IMR-90 (cell line): ENCODE measurements at regions not wholly inside any gene's neighbourhood (a gene's known extent, or its start where the extent isn't known, plus 50 kb on each side); places are given as distances from the start of the nearest gene placed in this dataset.

Source experiments
- MAZ ChIP-seq: IDR thresholded peaks from 2 replicates; pipeline ENCODE4 v1.6.1; 2012; ENCODE audit warnings: low read depth, mild to moderate bottlenecking, low read length, improper control_type of control experiment, moderate library complexity, borderline replicate concordance
- NFE2L2 ChIP-seq: fragments of 150-350 bp; IDR thresholded peaks from 2 replicates; pipeline ENCODE4 v1.6.1; 2016; ENCODE audit warnings: low read depth, mild to moderate bottlenecking, low read length
- POLR2A ChIP-seq: IDR thresholded peaks from 2 replicates; pipeline ENCODE4 v1.6.1; 2012; ENCODE audit warnings: mild to moderate bottlenecking, low read depth, low read length
- SMC3 ChIP-seq: fragments of 150-350 bp; IDR thresholded peaks from 2 replicates; pipeline ENCODE4 v1.6.1; 2016; ENCODE audit warnings: low read depth, mild to moderate bottlenecking, antibody characterized with exemption, low read length, moderate library complexity
- TF ChIP-seq, protein P1 (sequence below): conservative IDR thresholded peaks from 2 replicates; pipeline ENCODE4 v1.5.1; 2012; ENCODE audit warnings: mild to moderate bottlenecking, low read depth, low read length, improper control_type of control experiment

DNA sequence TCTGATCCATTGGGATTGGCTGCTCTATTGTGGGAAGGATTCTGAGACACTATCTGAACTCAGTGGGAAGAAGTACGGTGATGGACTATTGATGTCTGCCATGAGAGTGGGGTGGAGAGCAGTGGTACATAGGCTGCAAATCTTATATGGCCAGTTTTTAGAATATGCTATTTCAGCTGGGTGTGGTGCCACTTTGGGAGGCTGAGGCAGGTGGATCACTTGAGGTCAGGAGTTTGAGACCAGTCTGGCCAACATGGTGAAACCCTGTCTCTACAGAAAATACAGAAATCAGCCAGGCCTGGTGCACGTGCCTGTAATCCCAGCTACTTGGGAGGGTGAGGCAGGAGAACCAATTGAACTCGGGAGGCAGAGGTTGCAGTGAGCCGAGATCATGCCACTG lies 505.9 kb downstream of the MED13L start:
- TF ChIP-seq, protein P1, sequence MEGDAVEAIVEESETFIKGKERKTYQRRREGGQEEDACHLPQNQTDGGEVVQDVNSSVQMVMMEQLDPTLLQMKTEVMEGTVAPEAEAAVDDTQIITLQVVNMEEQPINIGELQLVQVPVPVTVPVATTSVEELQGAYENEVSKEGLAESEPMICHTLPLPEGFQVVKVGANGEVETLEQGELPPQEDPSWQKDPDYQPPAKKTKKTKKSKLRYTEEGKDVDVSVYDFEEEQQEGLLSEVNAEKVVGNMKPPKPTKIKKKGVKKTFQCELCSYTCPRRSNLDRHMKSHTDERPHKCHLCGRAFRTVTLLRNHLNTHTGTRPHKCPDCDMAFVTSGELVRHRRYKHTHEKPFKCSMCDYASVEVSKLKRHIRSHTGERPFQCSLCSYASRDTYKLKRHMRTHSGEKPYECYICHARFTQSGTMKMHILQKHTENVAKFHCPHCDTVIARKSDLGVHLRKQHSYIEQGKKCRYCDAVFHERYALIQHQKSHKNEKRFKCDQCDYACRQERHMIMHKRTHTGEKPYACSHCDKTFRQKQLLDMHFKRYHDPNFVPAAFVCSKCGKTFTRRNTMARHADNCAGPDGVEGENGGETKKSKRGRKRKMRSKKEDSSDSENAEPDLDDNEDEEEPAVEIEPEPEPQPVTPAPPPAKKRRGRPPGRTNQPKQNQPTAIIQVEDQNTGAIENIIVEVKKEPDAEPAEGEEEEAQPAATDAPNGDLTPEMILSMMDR: no peak
- TF ChIP-seq MAZ (no peak), POLR2A (no peak), SMC3 (no peak), NFE2L2 (no peak)
